Stimulated activated CD4-positive, alpha-beta T cell treated with anti-CD3 and anti-CD28 coated beads, Interleukin-15, amount 100 ng/mL, for 48 hours (primary cell): ENCODE measurements at regions not wholly inside any gene's neighbourhood (a gene's known extent, or its start where the extent isn't known, plus 50 kb on each side); places are given as distances from the start of the nearest gene placed in this dataset.
"Not testable (repeated sequence)": the region's sequence is repeated elsewhere in the genome, so short reads cannot be mapped to it uniquely, and the experiment has no call there.

Source experiments
- DNase-seq, 2 donors: peaks; one replicate each; pipeline ENCODE4 v3.0.0-alpha.2; 2020; ENCODE audit warnings: low read depth in 2 of 2

DNA sequence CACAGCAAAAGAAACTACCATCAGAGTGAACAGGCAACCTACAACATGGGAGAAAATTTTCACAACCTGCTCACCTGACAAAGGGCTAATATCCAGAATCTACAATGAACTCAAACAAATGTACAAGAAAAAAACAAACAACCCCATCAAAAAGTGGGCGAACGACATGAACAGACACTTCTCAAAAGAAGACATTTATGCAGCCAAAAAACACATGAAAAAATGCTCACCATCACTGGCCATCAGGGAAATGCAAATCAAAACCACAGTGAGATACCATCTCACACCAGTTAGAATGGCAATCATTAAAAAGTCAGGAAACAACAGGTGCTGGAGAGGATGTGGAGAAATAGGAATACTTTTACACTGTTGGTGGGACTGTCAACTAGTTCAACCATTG lies 207.8 kb downstream of the USP6NL start:
- DNase-seq: not testable (repeated sequence)

DNA sequence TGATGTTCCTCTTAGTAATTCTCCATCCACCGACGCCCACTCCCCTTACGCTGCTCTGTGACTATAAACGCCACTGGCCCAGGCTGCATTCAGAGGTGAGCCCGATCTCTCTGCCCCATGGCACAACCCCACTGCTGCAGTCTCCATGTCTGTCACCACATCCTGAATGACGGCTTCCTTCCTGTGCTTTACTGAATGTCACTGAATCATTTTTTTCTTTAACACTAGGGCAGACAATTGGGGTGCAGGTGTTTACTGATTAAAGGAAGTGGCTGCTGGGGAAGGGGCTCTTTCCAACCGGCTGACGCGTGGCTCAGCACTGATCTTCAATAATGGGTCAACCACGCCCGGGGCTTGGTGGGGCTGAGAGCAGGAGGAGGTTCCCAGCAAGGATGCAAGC lies 208.3 kb downstream of the USP6NL start:
- peak; percentile 30 to 45 for DNase-seq

DNA sequence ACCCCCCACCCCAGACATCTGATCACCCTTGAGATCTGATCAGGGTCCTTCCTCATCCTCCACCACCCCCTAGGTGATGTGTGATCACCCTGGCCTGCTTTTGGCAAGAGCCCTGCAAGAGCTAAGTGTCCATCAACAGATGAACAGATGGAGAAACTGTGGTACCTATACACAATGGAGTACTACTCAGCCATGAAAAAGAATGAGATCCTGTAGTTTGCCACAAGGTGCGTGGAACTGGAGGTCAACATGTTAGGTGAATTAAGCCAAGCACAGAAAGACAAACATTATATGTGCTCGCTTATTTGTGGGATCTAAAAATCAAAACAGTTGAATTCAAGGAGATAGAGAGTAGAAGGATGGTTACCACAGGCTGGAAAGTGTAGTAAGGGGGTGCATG lies 209.1 kb downstream of the USP6NL start:
- no peak for DNase-seq

DNA sequence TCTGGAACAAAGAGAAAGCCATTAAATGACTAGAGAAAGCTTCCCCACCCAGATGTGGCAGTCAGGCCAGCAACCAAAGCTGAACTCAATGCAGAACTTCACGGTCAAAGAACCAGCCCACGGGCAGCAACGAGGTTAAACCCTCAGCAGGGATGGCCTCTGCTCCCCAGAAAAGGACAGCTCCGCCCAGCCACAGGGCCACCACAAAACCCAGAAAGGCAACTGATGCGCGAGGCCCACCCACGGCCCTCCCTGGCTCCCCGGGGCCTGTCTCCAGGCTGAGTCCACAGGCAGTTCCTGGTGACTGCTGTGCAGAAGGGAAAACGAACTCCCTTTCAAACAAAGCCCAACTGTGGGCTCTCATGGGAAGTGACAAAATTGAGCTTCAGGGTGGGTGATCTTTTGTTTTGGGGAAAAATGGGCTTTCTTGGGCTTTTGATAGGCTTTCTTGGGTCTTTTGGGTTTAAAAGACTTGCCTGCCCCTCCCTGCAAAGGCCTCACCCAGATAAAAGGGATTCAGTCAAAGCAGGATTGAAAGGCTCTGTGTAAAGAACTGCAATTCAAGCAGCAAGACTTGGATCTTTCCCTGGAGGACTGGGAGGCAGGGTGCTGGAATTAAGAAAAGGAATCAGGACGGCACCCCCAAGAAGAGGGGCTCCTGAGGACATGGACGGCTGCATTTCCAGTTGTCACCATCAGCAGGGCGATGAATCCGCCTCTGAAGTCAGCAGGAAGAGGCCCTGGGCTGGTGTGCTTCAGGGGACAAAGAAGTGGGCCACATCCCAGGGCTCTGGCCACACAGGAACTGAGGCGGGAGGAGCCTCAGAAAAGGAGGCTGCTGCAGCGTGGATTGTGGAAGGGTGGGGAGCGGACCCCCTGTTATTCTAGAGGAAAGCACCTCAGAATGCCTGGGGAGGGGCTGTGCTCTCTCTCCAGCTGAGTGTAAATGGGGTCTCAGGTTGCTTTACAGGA lies 209.9 kb downstream of the USP6NL start:
- no peak for DNase-seq

DNA sequence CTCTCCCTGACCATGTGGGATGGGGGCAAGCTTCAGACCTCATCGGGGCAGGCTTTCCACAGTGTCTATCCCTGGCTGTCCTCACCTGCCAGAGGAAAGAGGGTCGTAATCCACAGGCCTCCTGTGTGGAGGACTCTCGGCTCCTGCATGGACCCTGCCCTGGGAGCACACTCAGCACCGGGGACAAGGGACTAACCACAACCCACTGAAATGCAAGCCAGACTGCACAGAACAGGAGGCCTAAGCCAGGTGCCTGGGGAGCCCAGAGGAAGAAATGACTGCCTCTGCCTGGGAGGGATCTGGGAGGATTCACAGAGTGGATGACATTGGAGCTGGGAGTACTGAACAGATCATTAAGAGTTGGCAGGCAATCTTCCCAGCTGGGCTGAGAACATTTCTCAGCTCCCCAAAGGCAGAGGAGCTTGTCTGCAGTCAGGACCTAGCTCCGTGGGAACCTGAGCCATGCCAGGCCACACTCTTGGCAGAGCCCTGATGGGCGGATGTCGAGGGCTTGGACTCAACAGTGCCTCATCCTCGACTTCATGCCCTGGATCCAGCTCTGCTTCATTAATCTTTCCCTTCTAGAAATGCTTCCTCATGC lies 213.4 kb downstream of the USP6NL start:
- DNase-seq: no peak

DNA sequence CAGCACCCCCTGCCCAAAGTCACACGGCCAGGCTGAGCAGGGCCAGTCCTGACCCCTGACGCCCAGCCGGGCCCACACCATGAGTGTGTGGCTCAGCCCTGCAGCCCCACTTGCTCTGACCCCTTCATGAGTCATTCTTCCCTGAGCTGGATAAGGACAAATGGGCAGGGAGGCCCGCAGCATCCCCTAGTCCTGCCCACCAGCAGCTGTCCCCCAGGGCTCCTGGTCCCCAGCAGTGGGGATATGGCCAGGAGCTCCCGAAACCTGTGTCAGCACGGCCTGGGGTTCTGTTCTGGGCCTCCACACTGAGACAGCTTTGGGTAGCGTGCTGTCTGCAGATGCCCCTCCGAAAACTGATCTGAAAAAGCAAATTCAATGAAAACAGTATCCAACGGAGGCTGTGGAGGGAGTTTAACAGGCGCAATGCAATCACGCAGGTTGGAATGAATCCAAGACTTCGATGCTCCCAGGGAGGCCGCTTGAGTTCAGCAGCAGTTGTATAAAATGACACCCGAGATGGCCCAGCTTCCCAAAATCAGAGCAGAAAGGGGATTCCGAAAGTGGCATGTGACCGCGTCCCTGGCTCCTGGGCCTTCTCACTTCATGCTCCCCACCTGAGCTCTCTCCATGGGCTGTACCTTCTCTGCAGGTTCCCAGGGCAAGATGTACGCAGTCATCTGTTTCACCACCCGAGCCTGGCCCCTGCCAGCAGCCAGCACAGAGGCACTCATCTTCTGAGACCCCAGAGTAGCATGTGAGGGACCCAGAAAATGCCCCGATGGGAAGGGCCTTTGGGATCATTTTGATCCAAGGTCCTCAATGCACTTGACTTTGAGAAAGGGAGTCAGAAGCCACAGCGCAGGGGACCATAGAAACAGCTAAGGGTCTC lies 214.1 kb downstream of the USP6NL start:
- no peak for DNase-seq

DNA sequence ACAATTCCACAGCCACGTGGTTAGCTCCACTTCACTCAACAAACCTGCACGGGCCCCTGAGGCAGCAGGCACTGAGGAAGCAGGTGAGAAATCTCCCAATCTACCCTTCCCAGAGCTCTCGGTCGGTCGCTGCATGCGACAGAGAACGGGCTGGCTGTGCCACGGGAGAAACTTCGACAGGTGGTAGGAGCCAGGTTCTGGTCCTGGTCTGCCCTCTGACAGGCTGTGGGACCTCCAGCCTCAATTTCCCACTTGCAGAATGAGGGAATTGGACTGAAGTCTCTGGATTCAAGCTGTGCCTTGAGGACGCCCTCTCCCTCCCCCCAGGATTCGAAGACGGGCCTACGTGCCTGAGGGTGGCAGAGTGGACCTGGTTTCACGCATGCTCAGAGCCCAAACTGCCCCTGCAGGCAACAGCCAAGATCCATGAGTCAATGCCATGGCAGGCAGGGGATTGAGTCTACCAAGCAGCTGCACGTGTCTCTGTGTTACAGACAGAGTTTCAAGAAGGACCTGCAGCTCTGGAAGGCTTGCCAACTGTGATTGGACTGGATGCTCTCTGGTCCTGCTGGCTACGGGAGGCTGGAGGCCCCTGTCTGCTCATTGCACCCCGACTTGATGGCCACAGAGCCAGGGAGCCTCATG lies 215.0 kb downstream of the USP6NL start:
- no peak for DNase-seq

DNA sequence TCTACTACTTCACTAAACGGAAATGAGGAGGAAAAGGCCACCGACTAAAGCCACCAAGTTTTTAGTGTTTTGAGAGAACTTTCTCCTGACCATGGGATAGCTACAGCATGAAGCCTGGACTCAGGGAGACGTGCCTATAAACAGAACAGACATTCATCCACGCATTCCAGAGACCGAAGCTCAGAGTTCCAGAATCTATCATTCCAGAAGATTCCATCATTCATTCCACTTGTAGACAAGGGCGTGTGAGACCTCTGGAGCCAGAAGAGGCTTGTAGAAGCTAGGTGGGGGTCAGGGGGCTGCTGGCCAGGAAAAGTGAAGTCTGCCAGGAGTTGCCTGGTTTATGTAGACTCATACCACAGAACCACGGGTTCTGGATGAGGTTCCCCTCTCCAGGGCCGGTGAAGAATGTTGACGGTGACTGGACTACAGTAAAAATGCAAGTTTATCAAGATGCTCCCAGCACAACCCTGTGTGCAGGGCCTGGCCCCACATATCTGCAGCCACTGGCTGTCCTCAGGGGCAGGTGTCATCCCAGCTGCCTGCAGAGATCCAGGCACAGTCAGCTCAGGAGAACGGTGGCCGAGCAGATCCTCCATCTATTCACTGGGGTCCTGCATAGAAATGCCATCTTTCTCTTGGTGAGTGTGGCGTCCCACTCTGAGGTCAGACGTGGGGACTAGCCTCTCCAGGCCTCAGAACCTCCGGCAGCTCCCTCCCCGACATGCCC lies 215.7 kb downstream of the USP6NL start:
- DNase-seq: no peak

DNA sequence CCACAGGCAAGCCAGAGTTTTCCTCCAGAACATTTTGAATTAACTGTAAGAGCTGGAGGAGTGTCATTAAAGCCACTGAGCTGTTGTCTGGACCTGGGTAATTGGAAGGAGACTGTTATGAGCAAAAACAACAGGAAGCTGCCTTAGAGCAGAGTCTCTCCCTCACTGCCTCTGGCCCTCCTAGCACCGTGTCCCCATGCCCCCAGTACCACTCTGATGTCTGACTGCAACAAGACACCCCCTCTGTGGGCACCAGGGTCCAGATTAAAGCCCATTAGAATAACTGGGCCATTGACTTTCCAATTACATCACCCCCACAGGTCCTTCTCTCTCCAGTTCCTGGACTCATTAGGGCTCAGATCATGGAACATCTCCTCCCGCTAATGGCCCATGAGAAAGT lies 216.3 kb downstream of the USP6NL start:
- no peak for DNase-seq

DNA sequence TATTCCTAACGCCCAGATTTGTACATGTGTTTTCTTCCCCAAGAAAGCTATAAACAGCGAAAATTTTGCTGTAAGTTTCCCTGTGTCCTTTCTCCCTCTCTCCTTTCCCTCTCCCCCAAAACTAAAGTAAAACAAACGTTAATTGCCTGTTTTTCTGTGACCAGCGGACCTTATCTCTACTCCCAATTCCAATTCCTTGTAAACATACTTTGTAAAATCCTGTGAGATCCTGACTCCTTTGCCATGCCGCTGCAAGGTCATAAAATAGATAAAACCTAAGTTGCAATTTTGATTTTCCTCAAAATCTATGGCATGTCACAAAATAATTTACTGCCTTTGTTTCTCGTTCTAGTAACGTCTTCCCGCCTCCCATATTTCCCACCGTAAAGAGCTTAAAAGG lies 217.6 kb downstream of the USP6NL start:
- DNase-seq: no peak

DNA sequence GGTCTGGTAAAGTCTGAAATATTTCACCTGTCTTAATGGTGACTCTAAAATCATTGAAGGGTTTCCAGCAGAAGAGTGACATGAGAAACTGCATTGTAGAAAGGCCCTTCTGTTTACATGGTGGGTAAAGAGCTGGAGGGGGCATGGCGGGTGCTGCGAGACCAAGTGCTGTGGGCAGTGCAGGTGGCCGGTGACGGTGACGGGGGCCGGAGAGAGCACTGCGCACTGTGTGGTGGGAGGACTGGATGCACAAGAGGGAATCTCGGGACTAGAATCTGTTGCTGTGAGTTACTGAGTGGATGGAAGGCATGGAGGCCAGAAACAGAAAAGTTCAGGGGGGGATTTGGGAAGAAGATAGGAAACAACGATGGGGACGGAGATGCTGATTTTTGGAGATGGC lies 218.7 kb downstream of the USP6NL start:
- no peak for DNase-seq

DNA sequence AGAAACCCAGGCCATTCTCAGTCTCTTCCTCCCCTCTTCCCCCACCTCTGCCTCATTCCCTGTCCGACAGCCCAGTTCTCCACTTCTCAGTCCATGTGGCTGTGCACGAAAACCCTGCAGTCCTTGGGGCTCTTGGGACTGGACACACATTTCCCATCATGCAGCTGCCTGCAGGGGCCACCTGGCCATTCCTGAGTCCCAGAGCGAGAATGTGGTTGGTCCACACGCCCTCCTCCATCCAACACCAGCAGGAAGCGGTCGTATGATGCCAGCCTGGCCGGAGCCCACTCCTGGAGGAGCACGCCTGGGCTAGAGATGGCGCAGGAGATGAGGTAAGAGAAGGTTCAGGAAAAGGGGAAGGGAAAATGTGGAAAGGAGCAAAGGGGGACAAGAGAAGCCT lies 222.5 kb downstream of the USP6NL start:
- DNase-seq: no peak

DNA sequence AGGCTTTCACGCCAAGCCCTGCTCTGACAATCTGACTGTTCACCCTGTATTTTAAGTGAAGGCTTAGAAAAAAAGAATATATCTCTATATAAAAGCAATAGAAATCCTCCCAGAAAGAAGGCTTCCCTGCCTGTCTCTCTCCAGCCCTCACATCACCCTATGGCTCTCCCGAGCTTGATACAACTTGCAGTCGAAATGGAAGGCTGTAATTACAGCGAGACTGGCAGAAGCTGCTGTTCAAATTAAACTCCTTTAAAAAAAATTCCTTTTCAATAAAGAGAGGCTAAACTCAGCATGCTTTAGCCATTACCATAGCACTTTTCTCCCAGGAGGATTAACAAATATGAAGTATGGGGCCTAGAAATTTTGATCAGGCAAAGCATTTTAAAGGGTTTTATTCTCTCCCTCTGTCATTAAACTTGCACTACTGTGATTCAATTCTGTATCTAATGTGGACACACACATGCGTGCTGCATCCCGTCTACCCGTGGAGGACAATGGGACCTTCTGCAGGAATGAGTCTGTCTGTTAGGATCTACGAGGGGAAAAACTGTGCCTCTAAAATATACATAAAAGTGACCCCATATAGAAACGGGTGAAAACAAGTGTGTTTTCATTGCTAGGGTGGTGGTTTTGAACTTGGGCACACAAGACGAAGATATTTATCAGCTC lies 223.8 kb downstream of the USP6NL start:
- DNase-seq: no peak

DNA sequence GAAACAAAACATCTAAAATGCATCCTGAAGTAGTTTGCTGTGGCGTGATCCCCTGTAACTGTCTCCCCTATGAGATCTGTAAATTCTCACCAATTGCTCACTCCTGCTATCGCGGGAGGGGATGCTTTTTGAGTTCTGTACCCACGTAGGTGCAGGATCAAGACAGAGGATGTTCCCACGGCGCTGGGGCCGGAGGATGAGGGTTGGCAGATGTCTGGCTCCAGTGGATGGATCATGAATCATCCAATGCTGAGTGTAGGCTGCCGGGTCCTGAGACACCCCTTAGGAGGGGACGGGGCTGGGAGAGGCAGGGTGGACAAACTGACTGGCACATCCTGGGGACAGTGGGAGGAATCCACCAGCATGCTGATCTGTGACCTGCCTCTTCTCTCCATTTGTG lies 224.4 kb downstream of the USP6NL start:
- no peak for DNase-seq
